HEK293 (cell line): ENCODE measurements at regions not wholly inside any gene's neighbourhood (a gene's known extent, or its start where the extent isn't known, plus 50 kb on each side); places are given as distances from the start of the nearest gene placed in this dataset.

Source experiments
- CTCF ChIA-PET: fragments of 350-600 bp; formaldehyde crosslinking; extraction: SDS; loops from one replicate; lab custom pipeline; 2021; ENCODE audit warnings: antibody characterized with exemption; lab: Yijun Ruan, JAX
- POLR2A ChIA-PET: fragments of 300-600 bp; formaldehyde crosslinking; extraction: SDS; loops from one replicate; lab custom pipeline; 2020; ENCODE audit warnings: antibody characterized with exemption, inconsistent platforms; lab: Yijun Ruan, JAX
- H3K27ac ChIP-seq: fragments of 200-500 bp; sonication (Bioruptor generic); 2 replicates; pipeline ENCODE4 v1.5.1; 2014; ENCODE audit warnings: low read depth, low read length, control low read depth, inconsistent platforms; ENCODE audit errors: extremely low read depth
- H3K36me3 ChIP-seq, 2 experiments: fragments of 200-500 bp in 1 of 2; sonication (Bioruptor generic) in 1 of 2; 1 replicate in 1 of 2; 2 replicates in 1 of 2; pipeline ENCODE4 v1.5.1; 2014 to 2017; ENCODE audit warnings: inconsistent platforms in 2 of 2, low read length in 2 of 2; ENCODE audit not compliant: control insufficient read depth in 2 of 2, insufficient read depth in 1 of 2
- H3K4me1 ChIP-seq: fragments of 200-500 bp; sonication (Bioruptor generic); 2 replicates; pipeline ENCODE4 v1.5.1; 2014; ENCODE audit warnings: mild to moderate bottlenecking, low read length, inconsistent platforms; ENCODE audit not compliant: control insufficient read depth, insufficient read depth
- H3K4me3 ChIP-seq: 2 replicates; pipeline ENCODE4 v1.5.1; 2011; ENCODE audit warnings: low read depth, mild to moderate bottlenecking, control low read depth, low read length, moderate library complexity
- H3K9me3 ChIP-seq: fragments of 200-500 bp; sonication (Bioruptor generic); 2 replicates; pipeline ENCODE4 v1.5.1; 2014; ENCODE audit warnings: low read depth, low read length, inconsistent platforms; ENCODE audit not compliant: control insufficient read depth, insufficient read depth
- GLIS1 ChIP-seq: fragments of 450-650 bp; formaldehyde crosslinking; IDR thresholded peaks from 2 replicates; pipeline ENCODE4 v1.5.1; 2016; ENCODE audit warnings: missing biosample characterization, missing genetic modification characterization
- KLF9 ChIP-seq: fragments of 450-650 bp; formaldehyde crosslinking; IDR thresholded peaks from 2 replicates; pipeline ENCODE4 v1.5.1; 2016; ENCODE audit warnings: missing biosample characterization, missing genetic modification characterization, low read depth
- SETDB1 ChIP-seq: IDR thresholded peaks from one replicate; pipeline ENCODE4 v1.6.1; 2017; ENCODE audit warnings: mild to moderate bottlenecking, low read length, moderate library complexity, mixed read lengths; ENCODE audit not compliant: insufficient read length
- SP7 ChIP-seq: fragments of 450-650 bp; formaldehyde crosslinking; IDR thresholded peaks from 2 replicates; pipeline ENCODE4 v1.5.1; 2016; ENCODE audit warnings: missing biosample characterization, missing genetic modification characterization
- ZNF114 ChIP-seq: fragments of 450-650 bp; formaldehyde crosslinking; IDR thresholded peaks from 2 replicates; pipeline ENCODE4 v1.5.0; 2017; ENCODE audit warnings: missing biosample characterization, missing genetic modification characterization
- ZNF138 ChIP-seq: fragments of 450-650 bp; formaldehyde crosslinking; IDR thresholded peaks from 2 replicates; pipeline ENCODE4 v1.5.1; 2016; ENCODE audit warnings: missing biosample characterization, missing genetic modification characterization, borderline replicate concordance
- ZNF174 ChIP-seq: fragments of 450-650 bp; formaldehyde crosslinking; IDR thresholded peaks from 2 replicates; pipeline ENCODE4 v1.5.0; 2017; ENCODE audit warnings: missing biosample characterization, mild to moderate bottlenecking, missing genetic modification characterization
- ZNF214 ChIP-seq: fragments of 450-650 bp; formaldehyde crosslinking; IDR thresholded peaks from 2 replicates; pipeline ENCODE4 v1.5.1; 2017; ENCODE audit warnings: missing biosample characterization, mild to moderate bottlenecking, missing genetic modification characterization, borderline replicate concordance
- ZNF248 ChIP-seq: fragments of 450-650 bp; formaldehyde crosslinking; IDR thresholded peaks from 2 replicates; pipeline ENCODE4 v1.5.1; 2017; ENCODE audit warnings: missing biosample characterization, missing genetic modification characterization
- ZNF324 ChIP-seq: fragments of 450-650 bp; formaldehyde crosslinking; IDR thresholded peaks from 2 replicates; pipeline ENCODE4 v1.5.1; 2016; ENCODE audit warnings: missing biosample characterization, missing genetic modification characterization
- ZNF335 ChIP-seq: fragments of 450-650 bp; formaldehyde crosslinking; conservative IDR thresholded peaks from 2 replicates; pipeline ENCODE4 v1.5.1; 2016; ENCODE audit warnings: missing biosample characterization, missing genetic modification characterization
- ZNF48 ChIP-seq: fragments of 450-650 bp; formaldehyde crosslinking; IDR thresholded peaks from 2 replicates; pipeline ENCODE4 v1.5.1; 2016; ENCODE audit warnings: missing biosample characterization, missing genetic modification characterization
- ZNF544 ChIP-seq: fragments of 450-650 bp; formaldehyde crosslinking; IDR thresholded peaks from 2 replicates; pipeline ENCODE4 v1.5.0; 2017; ENCODE audit warnings: missing biosample characterization, missing genetic modification characterization
- ZNF677 ChIP-seq: fragments of 450-650 bp; IDR thresholded peaks from 2 replicates; pipeline ENCODE4 v1.5.0; 2018; ENCODE audit warnings: missing biosample characterization, mild to moderate bottlenecking, missing genetic modification characterization, moderate library complexity
- ZSCAN16 ChIP-seq: fragments of 450-650 bp; formaldehyde crosslinking; IDR thresholded peaks from 2 replicates; pipeline ENCODE4 v1.5.1; 2016; ENCODE audit warnings: missing biosample characterization, missing genetic modification characterization
- ZSCAN30 ChIP-seq: fragments of 450-650 bp; IDR thresholded peaks from 2 replicates; pipeline ENCODE4 v1.5.1; 2018; ENCODE audit warnings: missing biosample characterization, mild to moderate bottlenecking, missing genetic modification characterization, moderate library complexity
- ZSCAN4 ChIP-seq: fragments of 450-650 bp; formaldehyde crosslinking; IDR thresholded peaks from 2 replicates; pipeline ENCODE4 v1.5.1; 2017; ENCODE audit warnings: missing biosample characterization, missing genetic modification characterization
- TF ChIP-seq, protein P1 (sequence below): fragments of 450-650 bp; formaldehyde crosslinking; IDR thresholded peaks from 2 replicates; pipeline ENCODE4 v1.5.1; 2016; ENCODE audit warnings: missing biosample characterization, missing genetic modification characterization
- TF ChIP-seq, protein P2 (sequence below): fragments of 450-650 bp; formaldehyde crosslinking; IDR thresholded peaks from 2 replicates; pipeline ENCODE4 v1.5.1; 2016; ENCODE audit warnings: missing biosample characterization, missing genetic modification characterization
- TF ChIP-seq, protein P3 (sequence below): fragments of 450-650 bp; formaldehyde crosslinking; IDR thresholded peaks from 2 replicates; pipeline ENCODE4 v1.5.1; 2016; ENCODE audit warnings: missing biosample characterization, missing genetic modification characterization
- TF ChIP-seq, protein P4 (sequence below): fragments of 450-650 bp; formaldehyde crosslinking; IDR thresholded peaks from 2 replicates; pipeline ENCODE4; 2016; ENCODE audit warnings: missing biosample characterization, missing genetic modification characterization

- POLR2A ChIA-PET: no interaction called here
- H3K27ac ChIP-seq: no peak overlapping the region
- no peaks in the 10 kb centered on the region for H3K9me3 ChIP-seq
- CTCF ChIA-PET: interaction anchor here (0.7 kb wide), 1 partner anchor 43 kb away, joined by 4 read pairs; no protein-coding TSS in a partner anchor
- no peak overlapping the region for H3K4me3 ChIP-seq
- no peaks in the 10 kb centered on the region for H3K4me1 ChIP-seq
- TF ChIP-seq ZNF114 (tag by site-specific recombination): no peak
- no peak for TF ChIP-seq ZNF214
- TF ChIP-seq, all 188 proteins: peak for 0
- H3K36me3 ChIP-seq: no peaks in the 10 kb centered on the region
Observed at GRCh38 chr1:4318720-4319119, 335.7 kb upstream of the AJAP1 start.

- H3K4me3 ChIP-seq: no peak overlapping the region
- no peaks in the 10 kb centered on the region for H3K36me3 ChIP-seq
- no peak for TF ChIP-seq ZNF335 (tag by site-specific recombination)
- TF ChIP-seq ZNF248 (tag by site-specific recombination): no peak
- no peak for TF ChIP-seq ZSCAN30 (tag by site-specific recombination)
- ChIA-PET CTCF (no interaction called here), POLR2A (no interaction called here)
- H3K4me1 ChIP-seq: no peaks in the 10 kb centered on the region
- no peak overlapping the region for H3K27ac ChIP-seq
- no peaks in the 10 kb centered on the region for H3K9me3 ChIP-seq
Observed at GRCh38 chr1:4319496-4319895, 334.9 kb upstream of the AJAP1 start.

- ChIA-PET CTCF (no interaction called here), POLR2A (no interaction called here)
- TF ChIP-seq SETDB1 (no peak), KLF9 (no peak), ZNF324 (tag by site-specific recombination) (no peak), GLIS1 (tag by site-specific recombination) (no peak), ZSCAN4 (no peak), SP7 (tag by site-specific recombination) (no peak), ZNF677 (tag by site-specific recombination) (no peak), ZSCAN16 (tag by site-specific recombination) (no peak), ZNF174 (no peak), ZNF138 (no peak), ZNF544 (tag by site-specific recombination) (no peak), ZNF48 (tag by site-specific recombination) (no peak)
- TF ChIP-seq, protein P1, sequence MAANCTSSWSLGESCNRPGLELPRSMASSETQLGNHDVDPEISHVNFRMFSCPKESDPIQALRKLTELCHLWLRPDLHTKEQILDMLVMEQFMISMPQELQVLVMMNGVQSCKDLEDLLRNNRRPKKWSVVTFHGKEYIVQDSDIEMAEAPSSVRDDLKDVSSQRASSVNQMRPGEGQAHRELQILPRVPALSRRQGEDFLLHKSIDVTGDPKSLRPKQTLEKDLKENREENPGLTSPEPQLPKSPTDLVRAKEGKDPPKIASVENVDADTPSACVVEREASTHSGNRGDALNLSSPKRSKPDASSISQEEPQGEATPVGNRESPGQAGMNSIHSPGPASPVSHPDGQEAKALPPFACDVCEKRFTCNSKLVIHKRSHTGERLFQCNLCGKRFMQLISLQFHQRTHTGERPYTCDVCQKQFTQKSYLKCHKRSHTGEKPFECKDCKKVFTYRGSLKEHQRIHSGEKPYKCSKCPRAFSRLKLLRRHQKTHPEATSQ (tag by site-specific recombination): no peak
- TF ChIP-seq, protein P2, sequence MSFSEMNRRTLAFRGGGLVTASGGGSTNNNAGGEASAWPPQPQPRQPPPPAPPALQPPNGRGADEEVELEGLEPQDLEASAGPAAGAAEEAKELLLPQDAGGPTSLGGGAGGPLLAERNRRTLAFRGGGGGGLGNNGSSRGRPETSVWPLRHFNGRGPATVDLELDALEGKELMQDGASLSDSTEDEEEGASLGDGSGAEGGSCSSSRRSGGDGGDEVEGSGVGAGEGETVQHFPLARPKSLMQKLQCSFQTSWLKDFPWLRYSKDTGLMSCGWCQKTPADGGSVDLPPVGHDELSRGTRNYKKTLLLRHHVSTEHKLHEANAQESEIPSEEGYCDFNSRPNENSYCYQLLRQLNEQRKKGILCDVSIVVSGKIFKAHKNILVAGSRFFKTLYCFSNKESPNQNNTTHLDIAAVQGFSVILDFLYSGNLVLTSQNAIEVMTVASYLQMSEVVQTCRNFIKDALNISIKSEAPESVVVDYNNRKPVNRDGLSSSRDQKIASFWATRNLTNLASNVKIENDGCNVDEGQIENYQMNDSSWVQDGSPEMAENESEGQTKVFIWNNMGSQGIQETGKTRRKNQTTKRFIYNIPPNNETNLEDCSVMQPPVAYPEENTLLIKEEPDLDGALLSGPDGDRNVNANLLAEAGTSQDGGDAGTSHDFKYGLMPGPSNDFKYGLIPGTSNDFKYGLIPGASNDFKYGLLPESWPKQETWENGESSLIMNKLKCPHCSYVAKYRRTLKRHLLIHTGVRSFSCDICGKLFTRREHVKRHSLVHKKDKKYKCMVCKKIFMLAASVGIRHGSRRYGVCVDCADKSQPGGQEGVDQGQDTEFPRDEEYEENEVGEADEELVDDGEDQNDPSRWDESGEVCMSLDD: no peak
- TF ChIP-seq, protein P3, sequence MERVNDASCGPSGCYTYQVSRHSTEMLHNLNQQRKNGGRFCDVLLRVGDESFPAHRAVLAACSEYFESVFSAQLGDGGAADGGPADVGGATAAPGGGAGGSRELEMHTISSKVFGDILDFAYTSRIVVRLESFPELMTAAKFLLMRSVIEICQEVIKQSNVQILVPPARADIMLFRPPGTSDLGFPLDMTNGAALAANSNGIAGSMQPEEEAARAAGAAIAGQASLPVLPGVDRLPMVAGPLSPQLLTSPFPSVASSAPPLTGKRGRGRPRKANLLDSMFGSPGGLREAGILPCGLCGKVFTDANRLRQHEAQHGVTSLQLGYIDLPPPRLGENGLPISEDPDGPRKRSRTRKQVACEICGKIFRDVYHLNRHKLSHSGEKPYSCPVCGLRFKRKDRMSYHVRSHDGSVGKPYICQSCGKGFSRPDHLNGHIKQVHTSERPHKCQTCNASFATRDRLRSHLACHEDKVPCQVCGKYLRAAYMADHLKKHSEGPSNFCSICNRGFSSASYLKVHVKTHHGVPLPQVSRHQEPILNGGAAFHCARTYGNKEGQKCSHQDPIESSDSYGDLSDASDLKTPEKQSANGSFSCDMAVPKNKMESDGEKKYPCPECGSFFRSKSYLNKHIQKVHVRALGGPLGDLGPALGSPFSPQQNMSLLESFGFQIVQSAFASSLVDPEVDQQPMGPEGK: no peak
- TF ChIP-seq, protein P4, sequence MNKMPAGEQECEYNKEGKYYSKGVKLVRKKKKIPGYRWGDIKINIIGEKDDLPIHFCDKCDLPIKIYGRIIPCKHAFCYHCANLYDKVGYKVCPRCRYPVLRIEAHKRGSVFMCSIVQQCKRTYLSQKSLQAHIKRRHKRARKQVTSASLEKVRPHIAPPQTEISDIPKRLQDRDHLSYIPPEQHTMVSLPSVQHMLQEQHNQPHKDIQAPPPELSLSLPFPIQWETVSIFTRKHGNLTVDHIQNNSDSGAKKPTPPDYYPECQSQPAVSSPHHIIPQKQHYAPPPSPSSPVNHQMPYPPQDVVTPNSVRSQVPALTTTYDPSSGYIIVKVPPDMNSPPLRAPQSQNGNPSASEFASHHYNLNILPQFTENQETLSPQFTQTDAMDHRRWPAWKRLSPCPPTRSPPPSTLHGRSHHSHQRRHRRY (tag by site-specific recombination): no peak
- Histone ChIP-seq H3K36me3 (no peaks in the 10 kb centered on the region), H3K27ac (no peak overlapping the region), H3K9me3 (no peaks in the 10 kb centered on the region), H3K4me1 (no peaks in the 10 kb centered on the region), H3K4me3 (no peak overlapping the region)
Observed at GRCh38 chr1:4322881-4323280, 331.5 kb upstream of the AJAP1 start.
